ENCODE measurements at regions not wholly inside any gene's neighbourhood (a gene's known extent, or its start where the extent isn't known, plus 50 kb on each side); places are given as distances from the start of the nearest gene placed in this dataset.

DNA sequence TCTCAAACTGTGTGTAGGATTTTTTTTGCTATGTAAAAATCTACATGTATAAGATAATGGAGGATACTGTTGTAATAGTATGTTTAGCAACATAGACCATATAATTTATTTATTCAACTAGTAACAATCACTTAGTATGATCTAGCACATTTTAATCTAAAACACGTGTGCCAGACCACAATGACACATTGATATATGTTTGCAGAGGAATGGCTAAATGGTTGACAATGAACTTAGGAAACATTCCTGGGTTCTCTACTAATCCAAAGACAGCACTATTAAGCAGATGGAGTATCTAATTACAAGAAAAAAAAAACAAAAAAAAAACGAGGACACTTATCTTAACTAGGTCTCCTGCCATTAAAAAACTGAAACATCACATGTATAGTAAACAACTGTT is 261.7 kb upstream of the PAPPA start:
- TF ChIP-seq, protein P1, sequence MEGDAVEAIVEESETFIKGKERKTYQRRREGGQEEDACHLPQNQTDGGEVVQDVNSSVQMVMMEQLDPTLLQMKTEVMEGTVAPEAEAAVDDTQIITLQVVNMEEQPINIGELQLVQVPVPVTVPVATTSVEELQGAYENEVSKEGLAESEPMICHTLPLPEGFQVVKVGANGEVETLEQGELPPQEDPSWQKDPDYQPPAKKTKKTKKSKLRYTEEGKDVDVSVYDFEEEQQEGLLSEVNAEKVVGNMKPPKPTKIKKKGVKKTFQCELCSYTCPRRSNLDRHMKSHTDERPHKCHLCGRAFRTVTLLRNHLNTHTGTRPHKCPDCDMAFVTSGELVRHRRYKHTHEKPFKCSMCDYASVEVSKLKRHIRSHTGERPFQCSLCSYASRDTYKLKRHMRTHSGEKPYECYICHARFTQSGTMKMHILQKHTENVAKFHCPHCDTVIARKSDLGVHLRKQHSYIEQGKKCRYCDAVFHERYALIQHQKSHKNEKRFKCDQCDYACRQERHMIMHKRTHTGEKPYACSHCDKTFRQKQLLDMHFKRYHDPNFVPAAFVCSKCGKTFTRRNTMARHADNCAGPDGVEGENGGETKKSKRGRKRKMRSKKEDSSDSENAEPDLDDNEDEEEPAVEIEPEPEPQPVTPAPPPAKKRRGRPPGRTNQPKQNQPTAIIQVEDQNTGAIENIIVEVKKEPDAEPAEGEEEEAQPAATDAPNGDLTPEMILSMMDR (IDR thresholded peaks at IDR 0.05; ENCODE audit: low read depth, low read length, missing input control): no peak
- TF ChIP-seq RAD21 (IDR thresholded peaks at IDR 0.05) (no peak), SP1 (IDR thresholded peaks at IDR 0.05) (no peak), TAF1 (conservative IDR thresholded peaks at IDR 0.05) (no peak), RXRA (IDR thresholded peaks at IDR 0.05) (no peak), GABPA (IDR thresholded peaks at IDR 0.05 in 1 of 2, conservative IDR thresholded peaks at IDR 0.05 in 1 of 2) (no peak), JUND (IDR thresholded peaks at IDR 0.05) (no peak), EGR1 (IDR thresholded peaks at IDR 0.05; ENCODE audit: low read depth in 2 of 2) (no peak)
- TF ChIP-seq, protein P2, sequence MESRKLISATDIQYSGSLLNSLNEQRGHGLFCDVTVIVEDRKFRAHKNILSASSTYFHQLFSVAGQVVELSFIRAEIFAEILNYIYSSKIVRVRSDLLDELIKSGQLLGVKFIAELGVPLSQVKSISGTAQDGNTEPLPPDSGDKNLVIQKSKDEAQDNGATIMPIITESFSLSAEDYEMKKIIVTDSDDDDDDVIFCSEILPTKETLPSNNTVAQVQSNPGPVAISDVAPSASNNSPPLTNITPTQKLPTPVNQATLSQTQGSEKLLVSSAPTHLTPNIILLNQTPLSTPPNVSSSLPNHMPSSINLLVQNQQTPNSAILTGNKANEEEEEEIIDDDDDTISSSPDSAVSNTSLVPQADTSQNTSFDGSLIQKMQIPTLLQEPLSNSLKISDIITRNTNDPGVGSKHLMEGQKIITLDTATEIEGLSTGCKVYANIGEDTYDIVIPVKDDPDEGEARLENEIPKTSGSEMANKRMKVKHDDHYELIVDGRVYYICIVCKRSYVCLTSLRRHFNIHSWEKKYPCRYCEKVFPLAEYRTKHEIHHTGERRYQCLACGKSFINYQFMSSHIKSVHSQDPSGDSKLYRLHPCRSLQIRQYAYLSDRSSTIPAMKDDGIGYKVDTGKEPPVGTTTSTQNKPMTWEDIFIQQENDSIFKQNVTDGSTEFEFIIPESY (IDR thresholded peaks at IDR 0.05): no peak
- TF ChIP-seq, protein P3, sequence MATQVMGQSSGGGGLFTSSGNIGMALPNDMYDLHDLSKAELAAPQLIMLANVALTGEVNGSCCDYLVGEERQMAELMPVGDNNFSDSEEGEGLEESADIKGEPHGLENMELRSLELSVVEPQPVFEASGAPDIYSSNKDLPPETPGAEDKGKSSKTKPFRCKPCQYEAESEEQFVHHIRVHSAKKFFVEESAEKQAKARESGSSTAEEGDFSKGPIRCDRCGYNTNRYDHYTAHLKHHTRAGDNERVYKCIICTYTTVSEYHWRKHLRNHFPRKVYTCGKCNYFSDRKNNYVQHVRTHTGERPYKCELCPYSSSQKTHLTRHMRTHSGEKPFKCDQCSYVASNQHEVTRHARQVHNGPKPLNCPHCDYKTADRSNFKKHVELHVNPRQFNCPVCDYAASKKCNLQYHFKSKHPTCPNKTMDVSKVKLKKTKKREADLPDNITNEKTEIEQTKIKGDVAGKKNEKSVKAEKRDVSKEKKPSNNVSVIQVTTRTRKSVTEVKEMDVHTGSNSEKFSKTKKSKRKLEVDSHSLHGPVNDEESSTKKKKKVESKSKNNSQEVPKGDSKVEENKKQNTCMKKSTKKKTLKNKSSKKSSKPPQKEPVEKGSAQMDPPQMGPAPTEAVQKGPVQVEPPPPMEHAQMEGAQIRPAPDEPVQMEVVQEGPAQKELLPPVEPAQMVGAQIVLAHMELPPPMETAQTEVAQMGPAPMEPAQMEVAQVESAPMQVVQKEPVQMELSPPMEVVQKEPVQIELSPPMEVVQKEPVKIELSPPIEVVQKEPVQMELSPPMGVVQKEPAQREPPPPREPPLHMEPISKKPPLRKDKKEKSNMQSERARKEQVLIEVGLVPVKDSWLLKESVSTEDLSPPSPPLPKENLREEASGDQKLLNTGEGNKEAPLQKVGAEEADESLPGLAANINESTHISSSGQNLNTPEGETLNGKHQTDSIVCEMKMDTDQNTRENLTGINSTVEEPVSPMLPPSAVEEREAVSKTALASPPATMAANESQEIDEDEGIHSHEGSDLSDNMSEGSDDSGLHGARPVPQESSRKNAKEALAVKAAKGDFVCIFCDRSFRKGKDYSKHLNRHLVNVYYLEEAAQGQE (IDR thresholded peaks at IDR 0.05): no peak
- TF ChIP-seq, protein P4, sequence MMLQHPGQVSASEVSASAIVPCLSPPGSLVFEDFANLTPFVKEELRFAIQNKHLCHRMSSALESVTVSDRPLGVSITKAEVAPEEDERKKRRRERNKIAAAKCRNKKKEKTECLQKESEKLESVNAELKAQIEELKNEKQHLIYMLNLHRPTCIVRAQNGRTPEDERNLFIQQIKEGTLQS (IDR thresholded peaks at IDR 0.05): no peak
- TF ChIP-seq, protein P5, sequence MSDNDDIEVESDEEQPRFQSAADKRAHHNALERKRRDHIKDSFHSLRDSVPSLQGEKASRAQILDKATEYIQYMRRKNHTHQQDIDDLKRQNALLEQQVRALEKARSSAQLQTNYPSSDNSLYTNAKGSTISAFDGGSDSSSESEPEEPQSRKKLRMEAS (IDR thresholded peaks at IDR 0.05): no peak

All from liver (tissue), 3 donors.